ENCODE measurements at regions not wholly inside any gene's neighbourhood (a gene's known extent, or its start where the extent isn't known, plus 50 kb on each side); places are given as distances from the start of the nearest gene placed in this dataset.

DNA sequence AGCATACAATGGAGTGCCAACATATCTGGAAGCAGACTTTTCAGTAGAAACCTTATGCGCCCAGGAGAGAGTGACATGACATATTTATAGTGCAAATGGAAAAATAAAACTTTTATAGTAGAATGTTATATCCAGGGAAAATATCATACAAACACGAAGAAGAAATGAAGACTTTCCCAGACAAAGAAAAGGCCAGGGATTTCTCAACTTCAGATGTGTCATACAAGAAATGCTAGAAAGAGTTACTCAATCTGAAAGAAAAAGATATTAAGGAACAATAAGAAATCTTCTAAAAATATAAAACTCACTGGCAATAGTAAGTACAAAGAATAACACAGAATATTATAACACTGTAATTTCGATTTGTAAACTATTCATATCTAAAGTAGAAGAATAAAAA is 1269.3 kb downstream of the GRIK2 start (continued):
- no peak for TF ChIP-seq IRF5 (IDR thresholded peaks at IDR 0.05; ENCODE audit: borderline replicate concordance)

GRCh38 chr6:102660303-102660702 is 1266.8 kb downstream of the GRIK2 start:
- Histone ChIP-seq H3K4me1 (ENCODE audit: control insufficient read depth, insufficient read depth, low read length) (no peaks in the 10 kb centered on the region), H4K20me1 (ENCODE audit: control insufficient read depth, insufficient read depth) (no peaks in the 10 kb centered on the region), H3K27ac (ENCODE audit: control insufficient read depth, insufficient read depth) (no peak overlapping the region), H3K9me3 (replicated peaks; ENCODE audit: control insufficient read depth, insufficient read depth, low read length) (no peaks in the 10 kb centered on the region), H2AFZ (ENCODE audit: control insufficient read depth, low read depth, low read length) (no peak overlapping the region), H3K79me2 (ENCODE audit: control insufficient read depth, insufficient read depth, low read length) (no peaks in the 10 kb centered on the region), H3K9ac (ENCODE audit: control insufficient read depth, insufficient read depth, low read length) (no peak overlapping the region), H3K27me3 (replicated peaks in 1 of 2; ENCODE audit: control insufficient read depth in 2 of 2, insufficient read depth in 2 of 2, low read length in 1 of 2) (no peaks in the 10 kb centered on the region), H3K36me3 (ENCODE audit: control insufficient read depth in 2 of 2, insufficient read depth in 2 of 2, low read length in 1 of 2) (no peaks in the 10 kb centered on the region), H3K4me3 (no peak overlapping the region), H3K4me2 (ENCODE audit: control insufficient read depth, insufficient read depth) (no peak overlapping the region)
- FAIRE-seq (no peak), DNase-seq (ENCODE audit: low read depth, low spot score) (no peak), ATAC-seq (no peak)
- POLR2A ChIA-PET = no interaction called here
- SMC1A ChIA-PET (ENCODE audit: uncharacterized antibody, unreplicated experiment) = no interaction called here
- BruUV-seq (replicated peaks) = no TSS peak
- intact Hi-C loops (cut with micrococcal nuclease; ENCODE audit: unreplicated experiment) (no loop called here), in situ Hi-C loops (cut with MboI) (no loop called here)
- RAD21 ChIA-PET (ENCODE audit: unreplicated experiment) = no interaction called here
- CTCF ChIA-PET = no interaction called here
- WGBS (ENCODE audit: insufficient coverage, insufficient replicate concordance, low lambda C conversion rate, missing lambda C conversion rate) = 2% methylated on average over 5 of the region's 5 CpGs
- TF ChIP-seq NR2C2 (IDR thresholded peaks at IDR 0.05; ENCODE audit: borderline replicate concordance, control insufficient read depth, insufficient read length, low read depth) (no peak), ATF3 (IDR thresholded peaks at IDR 0.05; ENCODE audit: borderline replicate concordance, extremely low read depth, low read depth, low read length) (no peak), ZBED1 (IDR thresholded peaks at IDR 0.05; ENCODE audit: borderline replicate concordance) (no peak), SRF (IDR thresholded peaks at IDR 0.05; ENCODE audit: low read depth in 2 of 2, low read length in 2 of 2) (no peak), FOS (IDR thresholded peaks at IDR 0.05; ENCODE audit: borderline replicate concordance, extremely low read depth, insufficient read length) (no peak), SUPT20H (IDR thresholded peaks at IDR 0.05; ENCODE audit: borderline replicate concordance, control insufficient read depth, low read depth, low read length) (no peak), PML (IDR thresholded peaks at IDR 0.05; ENCODE audit: low read length) (no peak)
- TF ChIP-seq, protein P1, sequence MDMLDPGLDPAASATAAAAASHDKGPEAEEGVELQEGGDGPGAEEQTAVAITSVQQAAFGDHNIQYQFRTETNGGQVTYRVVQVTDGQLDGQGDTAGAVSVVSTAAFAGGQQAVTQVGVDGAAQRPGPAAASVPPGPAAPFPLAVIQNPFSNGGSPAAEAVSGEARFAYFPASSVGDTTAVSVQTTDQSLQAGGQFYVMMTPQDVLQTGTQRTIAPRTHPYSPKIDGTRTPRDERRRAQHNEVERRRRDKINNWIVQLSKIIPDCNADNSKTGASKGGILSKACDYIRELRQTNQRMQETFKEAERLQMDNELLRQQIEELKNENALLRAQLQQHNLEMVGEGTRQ (IDR thresholded peaks at IDR 0.05; ENCODE audit: borderline replicate concordance, low read depth, low read length) = no peak
